HK-2 (cell line): ENCODE measurements at regions not wholly inside any gene's neighbourhood (a gene's known extent, or its start where the extent isn't known, plus 50 kb on each side); places are given as distances from the start of the nearest gene placed in this dataset.
"Not testable (repeated sequence)": the region's sequence is repeated elsewhere in the genome, so short reads cannot be mapped to it uniquely, and the experiment has no call there.

ENCODE experiments used
- DNase-seq: peaks from one replicate; pipeline ENCODE4 v3.0.0-alpha.2; 2018; ENCODE audit not compliant: unreplicated experiment

- no peak for DNase-seq
Observed at GRCh38 chr5:56686337-56687195, 128.8 kb upstream of the MAP3K1 start.

DNA sequence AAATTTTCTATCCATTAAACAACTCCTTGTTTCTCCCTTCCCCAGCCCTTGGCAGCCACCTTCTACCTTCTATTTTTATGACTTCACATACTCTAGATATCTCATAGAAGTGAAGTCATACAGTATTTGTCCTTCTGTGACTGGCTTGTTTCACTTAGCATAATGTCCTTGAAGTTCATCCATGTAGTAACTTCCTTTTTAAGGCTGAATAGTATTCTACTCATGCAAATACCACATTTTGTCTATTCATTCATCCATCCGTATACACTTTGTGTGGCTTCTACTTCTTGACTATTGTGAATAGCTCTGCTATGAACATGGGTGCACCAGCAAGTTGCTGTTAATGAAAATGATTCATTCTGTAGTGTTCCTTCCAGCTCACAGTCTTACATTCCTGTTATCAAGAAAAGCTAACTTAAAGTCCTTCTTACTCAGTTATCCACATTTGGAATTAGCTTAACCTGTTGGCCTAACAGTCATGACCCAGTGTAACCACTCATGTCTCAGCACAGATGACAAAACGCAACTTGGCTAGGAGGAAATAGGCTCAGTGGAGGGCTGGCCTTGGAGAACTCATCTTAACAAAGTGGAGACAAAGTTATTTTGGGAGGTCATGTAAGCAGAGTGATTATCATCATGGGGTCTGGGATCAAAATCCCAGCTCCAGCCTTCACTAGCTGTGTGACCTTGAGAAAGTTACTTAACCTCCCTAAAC, 129.7 kb upstream of the MAP3K1 start:
- no peak for DNase-seq

DNA sequence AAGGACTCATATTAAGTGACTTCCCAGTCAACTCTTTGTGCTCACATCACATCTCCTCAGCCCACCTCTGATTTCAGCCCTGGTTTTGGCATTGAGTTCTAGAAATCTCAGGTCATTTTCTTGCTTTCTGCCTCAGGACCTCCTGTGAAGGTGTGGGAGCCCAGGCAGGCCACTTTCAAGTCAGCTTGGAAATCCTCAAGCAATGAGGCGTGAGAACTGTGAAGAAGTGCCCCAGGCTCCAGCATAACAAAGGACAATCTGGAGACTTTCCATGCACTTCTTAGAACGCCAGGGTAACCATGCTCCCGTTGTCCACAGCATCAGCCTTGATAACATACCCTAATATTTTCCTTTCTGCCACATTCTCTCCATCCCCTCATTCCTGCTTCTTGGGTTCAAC, 131.2 kb upstream of the MAP3K1 start:
- no peak for DNase-seq

DNA sequence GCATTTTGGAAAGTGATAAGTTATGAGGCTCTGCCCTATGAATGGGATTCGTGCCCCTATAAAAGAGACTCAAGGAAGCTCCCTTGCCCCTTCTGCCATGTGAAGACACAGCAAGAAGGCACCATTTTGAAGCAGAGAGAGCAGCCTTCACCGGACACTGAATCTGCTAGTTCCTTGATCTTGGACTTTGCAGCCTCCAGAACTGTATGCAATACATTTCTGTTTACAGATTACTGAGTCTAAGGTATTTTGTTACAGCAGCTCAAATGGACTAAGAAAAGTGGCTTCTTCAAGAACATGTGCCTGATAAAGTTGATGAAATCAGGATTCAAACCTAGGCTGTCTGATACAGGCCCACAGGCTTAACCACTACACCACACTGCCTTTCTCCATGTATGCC, 131.6 kb upstream of the MAP3K1 start:
- no peak for DNase-seq

GRCh38 chr5:56683281-56683680, 132.1 kb upstream of the MAP3K1 start:
- no peak for DNase-seq

- DNase-seq: no peak
Observed at GRCh38 chr5:56681346-56681745, 134.0 kb upstream of the MAP3K1 start.

GRCh38 chr5:56680731-56681130, 134.6 kb upstream of the MAP3K1 start:
- no peak for DNase-seq

DNA sequence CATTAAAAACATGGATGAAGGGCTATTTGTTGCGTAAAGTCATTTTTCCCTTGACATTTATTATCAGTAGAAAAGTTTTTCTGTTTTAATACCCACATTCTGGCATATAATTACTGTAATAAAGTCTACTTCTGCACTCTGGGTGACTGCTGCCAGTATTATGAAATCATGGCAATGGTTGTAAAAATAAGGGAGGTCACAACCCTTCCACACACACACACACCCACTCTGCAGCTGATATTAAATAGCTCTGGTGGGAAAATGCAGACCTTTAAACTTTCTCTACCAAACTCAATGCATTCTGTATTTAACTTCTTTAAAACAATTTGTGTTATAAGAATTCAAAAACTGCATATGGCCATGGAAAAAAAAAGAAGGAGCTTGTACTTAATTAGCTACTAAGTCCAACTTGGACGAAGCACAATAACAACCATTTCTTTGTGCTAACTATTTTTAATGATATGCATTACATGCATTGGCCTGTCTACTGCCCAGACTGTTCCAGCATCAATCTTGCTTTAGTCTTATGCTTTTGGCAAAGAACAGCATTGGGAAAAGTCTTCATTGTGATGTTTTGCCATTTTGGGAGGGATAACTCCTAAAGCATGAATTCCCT, 137.6 kb upstream of the MAP3K1 start:
- DNase-seq: no peak

- DNase-seq: no peak
Observed at GRCh38 chr5:56676091-56676768, 139.1 kb upstream of the MAP3K1 start.

DNA sequence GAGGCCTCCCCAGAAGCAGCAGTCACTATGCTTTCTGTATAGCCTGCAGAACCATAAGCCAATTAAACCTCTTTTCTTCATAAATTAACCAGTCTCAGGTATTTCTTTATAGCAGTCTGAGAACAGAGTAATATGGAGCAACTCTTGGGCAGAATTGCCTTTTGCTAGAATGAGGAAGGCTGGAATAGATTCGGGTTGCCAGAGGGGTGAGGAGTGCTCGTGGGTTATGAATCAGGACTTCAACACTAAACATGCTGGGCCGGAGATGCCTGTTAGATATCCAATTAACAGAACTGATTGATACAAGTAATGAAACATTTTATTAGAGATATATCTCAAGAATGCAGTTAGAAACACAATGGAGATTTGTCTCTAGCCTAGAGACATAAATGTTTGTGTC, 140.9 kb upstream of the MAP3K1 start:
- no peak for DNase-seq

DNA sequence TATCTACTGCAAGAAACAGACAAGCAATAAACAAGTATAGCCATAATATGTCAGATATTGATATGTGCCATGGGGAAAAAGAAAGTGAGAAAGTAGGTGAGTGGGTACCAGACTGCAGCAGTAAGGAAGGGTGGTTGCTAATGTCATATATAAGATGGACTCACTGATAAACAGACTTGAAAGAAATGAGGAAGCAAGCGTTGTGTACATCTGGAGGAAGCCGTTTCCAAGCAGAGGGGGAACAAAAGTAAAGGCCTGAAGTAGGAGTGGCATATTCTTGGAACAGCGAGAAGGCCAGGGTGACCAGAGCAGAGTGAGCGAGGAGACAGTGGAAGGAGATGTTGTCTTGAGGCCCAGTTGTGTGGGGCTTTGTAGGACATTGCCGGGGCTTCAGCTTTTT, 142.2 kb upstream of the MAP3K1 start:
- no peak for DNase-seq

GRCh38 chr5:56671571-56671970, 143.8 kb upstream of the MAP3K1 start:
- DNase-seq: no peak

- no peak for DNase-seq
Observed at GRCh38 chr5:56670916-56671315, 144.4 kb upstream of the MAP3K1 start.

GRCh38 chr5:56669534-56670483, 145.5 kb upstream of the MAP3K1 start:
- no peak for DNase-seq

DNA sequence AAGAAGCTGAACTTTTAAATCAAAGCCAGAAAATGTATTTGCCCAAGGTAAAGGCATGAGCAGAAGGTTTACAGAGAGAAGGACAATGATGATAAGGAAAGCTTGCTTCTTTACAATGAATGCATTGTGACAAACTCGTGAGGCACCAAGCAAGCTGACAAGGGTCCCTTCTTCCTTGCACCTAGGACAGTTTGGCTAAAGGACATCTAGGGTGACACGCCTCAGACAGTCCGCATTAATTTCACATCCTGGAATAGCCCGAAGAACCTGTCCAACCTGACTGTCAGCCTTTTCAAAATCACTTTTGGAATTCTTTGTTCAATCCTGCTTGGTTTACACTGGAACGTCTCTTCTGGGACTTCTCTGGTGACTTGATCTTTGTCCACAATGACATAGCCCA, 146.4 kb upstream of the MAP3K1 start:
- DNase-seq: no peak

GRCh38 chr5:56667692-56668091, 147.7 kb upstream of the MAP3K1 start:
- DNase-seq: no peak

GRCh38 chr5:56666901-56667300, 148.4 kb upstream of the MAP3K1 start:
- DNase-seq: no peak

- not testable (repeated sequence) for DNase-seq
Observed at GRCh38 chr5:56665117-56665516, 150.2 kb upstream of the MAP3K1 start.

GRCh38 chr5:56664025-56664424, 151.3 kb upstream of the MAP3K1 start:
- DNase-seq: no peak

GRCh38 chr5:56663523-56663922, 151.8 kb upstream of the MAP3K1 start:
- no peak for DNase-seq

DNA sequence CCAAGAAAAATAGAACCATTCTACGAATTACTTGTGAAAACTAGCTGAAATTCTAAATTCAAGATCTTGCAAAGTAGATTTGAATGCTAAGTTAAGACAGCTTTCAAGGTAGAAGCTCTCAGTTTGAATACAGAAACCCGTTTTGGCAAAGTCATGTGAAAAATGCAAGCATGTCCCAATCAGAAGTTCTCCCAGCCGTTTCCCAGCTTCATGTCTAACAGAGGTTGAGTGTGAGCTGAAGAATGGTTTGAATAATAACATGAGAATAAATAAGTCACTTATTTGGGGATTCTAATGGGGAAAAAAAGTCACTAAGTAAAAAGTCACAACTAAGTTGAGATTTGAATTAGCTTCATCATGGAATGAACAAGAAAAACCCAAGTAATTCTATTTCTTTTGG, 152.5 kb upstream of the MAP3K1 start:
- no peak for DNase-seq
